ENCODE measurements at regions not wholly inside any gene's neighbourhood (a gene's known extent, or its start where the extent isn't known, plus 50 kb on each side); places are given as distances from the start of the nearest gene placed in this dataset.
"Not testable (repeated sequence)": the region's sequence is repeated elsewhere in the genome, so short reads cannot be mapped to it uniquely, and the experiment has no call there.

GRCh38 chr3:86887876-86888275, 103.1 kb downstream of the VGLL3 start:
- H3K4me3 Mint-ChIP-seq, result no peak overlapping the region
- H3K9me3 Mint-ChIP-seq, result peaks cover 6 to 13% of the 10 kb centered on the region in 2 donors
- DNase-seq (no peak), ATAC-seq (no peak)
- H3K4me1 Mint-ChIP-seq, result no peaks in the 10 kb centered on the region
- no peaks in the 10 kb centered on the region for H3K27me3 Mint-ChIP-seq
- no peak overlapping the region for H3K27ac Mint-ChIP-seq

- Mint-ChIP-seq H3K9me3 (peaks cover 6 to 12% of the 10 kb centered on the region in 2 donors), H3K4me3 (no peak overlapping the region), H3K27ac (no peak overlapping the region), H3K27me3 (no peaks in the 10 kb centered on the region), H3K4me1 (no peaks in the 10 kb centered on the region)
- ATAC-seq (no peak), DNase-seq (no peak)
These were observed 110.9 kb downstream of the VGLL3 start for GRCh38 chr3:86880066-86880465.

GRCh38 chr3:86876504-86877181, 114.3 kb downstream of the VGLL3 start:
- not testable (repeated sequence) for H3K27me3 Mint-ChIP-seq, DNase-seq, H3K27ac Mint-ChIP-seq, ATAC-seq, H3K4me3 Mint-ChIP-seq, H3K4me1 Mint-ChIP-seq
- peaks cover 13 to 15% of the 10 kb centered on the region in 2 donors for H3K9me3 Mint-ChIP-seq

- not testable (repeated sequence) for H3K27ac Mint-ChIP-seq, H3K4me3 Mint-ChIP-seq, ATAC-seq, DNase-seq, H3K4me1 Mint-ChIP-seq, H3K27me3 Mint-ChIP-seq
- peaks cover 15% of the 10 kb centered on the region in 2 donors for H3K9me3 Mint-ChIP-seq
These were observed 116.2 kb downstream of the VGLL3 start for GRCh38 chr3:86874790-86875189.

- no peak for ATAC-seq
- no peak overlapping the region for H3K27ac Mint-ChIP-seq
- H3K4me1 Mint-ChIP-seq, result no peaks in the 10 kb centered on the region
- no peak for DNase-seq
- H3K27me3 Mint-ChIP-seq, result no peaks in the 10 kb centered on the region
- no peak overlapping the region for H3K4me3 Mint-ChIP-seq
- peaks cover 11 to 16% of the 10 kb centered on the region in 2 donors for H3K9me3 Mint-ChIP-seq
These were observed 121.4 kb downstream of the VGLL3 start for GRCh38 chr3:86869566-86869965.

- ATAC-seq, result no peak
- H3K4me3 Mint-ChIP-seq, result no peak overlapping the region
- H3K4me1 Mint-ChIP-seq, result no peaks in the 10 kb centered on the region
- no peak overlapping the region for H3K27ac Mint-ChIP-seq
- no peaks in the 10 kb centered on the region for H3K27me3 Mint-ChIP-seq
- H3K9me3 Mint-ChIP-seq, result peaks cover 0 to 10% of the 10 kb centered on the region in 2 donors
- DNase-seq, result no peak
These were observed 123.0 kb downstream of the VGLL3 start for GRCh38 chr3:86867982-86868381.

GRCh38 chr3:86865506-86865905, 125.4 kb downstream of the VGLL3 start:
- H3K4me1 Mint-ChIP-seq, result no peaks in the 10 kb centered on the region
- no peak overlapping the region for H3K27ac Mint-ChIP-seq
- DNase-seq (no peak), ATAC-seq (no peak)
- no peak overlapping the region for H3K4me3 Mint-ChIP-seq
- no peaks in the 10 kb centered on the region for H3K27me3 Mint-ChIP-seq
- peaks cover 0 to 6% of the 10 kb centered on the region in 2 donors for H3K9me3 Mint-ChIP-seq

GRCh38 chr3:86856711-86857110, 134.2 kb downstream of the VGLL3 start:
- H3K4me1 Mint-ChIP-seq, result no peaks in the 10 kb centered on the region
- no peaks in the 10 kb centered on the region for H3K27me3 Mint-ChIP-seq
- DNase-seq (no peak), ATAC-seq (no peak)
- no peak overlapping the region for H3K27ac Mint-ChIP-seq
- no peak overlapping the region for H3K4me3 Mint-ChIP-seq
- H3K9me3 Mint-ChIP-seq, result no peaks in the 10 kb centered on the region

- no peaks in the 10 kb centered on the region for H3K4me1 Mint-ChIP-seq
- H3K4me3 Mint-ChIP-seq, result no peak overlapping the region
- no peak overlapping the region for H3K27ac Mint-ChIP-seq
- ATAC-seq, result no peak
- no peak for DNase-seq
- no peaks in the 10 kb centered on the region for H3K9me3 Mint-ChIP-seq
- no peaks in the 10 kb centered on the region for H3K27me3 Mint-ChIP-seq
These were observed 141.0 kb downstream of the VGLL3 start for GRCh38 chr3:86849991-86850390.

- DNase-seq (no peak), ATAC-seq (no peak)
- Mint-ChIP-seq H3K4me3 (no peak overlapping the region), H3K27ac (no peak overlapping the region), H3K9me3 (no peaks in the 10 kb centered on the region), H3K4me1 (no peaks in the 10 kb centered on the region), H3K27me3 (no peaks in the 10 kb centered on the region)
These were observed 145.2 kb downstream of the VGLL3 start for GRCh38 chr3:86845726-86846125.

GRCh38 chr3:86838927-86839326, 152.0 kb downstream of the VGLL3 start:
- DNase-seq (no peak), ATAC-seq (no peak)
- H3K27ac Mint-ChIP-seq, result no peak overlapping the region
- no peaks in the 10 kb centered on the region for H3K4me1 Mint-ChIP-seq
- no peaks in the 10 kb centered on the region for H3K27me3 Mint-ChIP-seq
- no peak overlapping the region for H3K4me3 Mint-ChIP-seq
- H3K9me3 Mint-ChIP-seq, result peaks cover 0 to 4% of the 10 kb centered on the region in 2 donors

GRCh38 chr3:86837871-86838270, 153.1 kb downstream of the VGLL3 start:
- Mint-ChIP-seq H3K4me3 (no peak overlapping the region), H3K4me1 (no peaks in the 10 kb centered on the region), H3K27ac (no peak overlapping the region), H3K9me3 (peaks cover 0 to 4% of the 10 kb centered on the region in 2 donors), H3K27me3 (no peaks in the 10 kb centered on the region)
- DNase-seq, result no peak
- ATAC-seq, result no peak

GRCh38 chr3:86830566-86830965, 160.4 kb downstream of the VGLL3 start:
- no peak for DNase-seq

GRCh38 chr3:86828751-86829150, 162.2 kb downstream of the VGLL3 start:
- Mint-ChIP-seq H3K27ac (no peak overlapping the region), H3K4me1 (no peaks in the 10 kb centered on the region), H3K27me3 (no peaks in the 10 kb centered on the region), H3K9me3 (peaks cover 8 to 16% of the 10 kb centered on the region in 2 donors), H3K4me3 (no peak overlapping the region)
- DNase-seq (no peak), ATAC-seq (no peak)

More at GRCh38 chr3:86830566-86830965, 160.4 kb downstream of the VGLL3 start:
- Mint-ChIP-seq H3K27ac (no peak overlapping the region), H3K4me3 (no peak overlapping the region), H3K9me3 (peaks cover 12 to 16% of the 10 kb centered on the region in 2 donors), H3K27me3 (no peaks in the 10 kb centered on the region), H3K4me1 (no peaks in the 10 kb centered on the region)
- no peak for ATAC-seq

- H3K4me3 Mint-ChIP-seq, H3K27me3 Mint-ChIP-seq, H3K27ac Mint-ChIP-seq, ATAC-seq, DNase-seq, H3K4me1 Mint-ChIP-seq: not testable (repeated sequence)
- H3K9me3 Mint-ChIP-seq, result peaks cover 8 to 16% of the 10 kb centered on the region in 2 donors
These were observed 163.4 kb downstream of the VGLL3 start for GRCh38 chr3:86827582-86827981.

- no peak for DNase-seq
- Mint-ChIP-seq H3K4me3 (no peak overlapping the region), H3K27me3 (no peaks in the 10 kb centered on the region), H3K27ac (no peak overlapping the region), H3K9me3 (peaks cover 8 to 16% of the 10 kb centered on the region in 2 donors), H3K4me1 (no peaks in the 10 kb centered on the region)
- ATAC-seq, result no peak
These were observed 164.7 kb downstream of the VGLL3 start for GRCh38 chr3:86826292-86826691.

- H3K9me3 Mint-ChIP-seq, result peaks cover 0 to 4% of the 10 kb centered on the region in 2 donors
- ATAC-seq, result no peak
- no peak overlapping the region for H3K27ac Mint-ChIP-seq
- H3K4me1 Mint-ChIP-seq, result no peaks in the 10 kb centered on the region
- no peaks in the 10 kb centered on the region for H3K27me3 Mint-ChIP-seq
- H3K4me3 Mint-ChIP-seq, result no peak overlapping the region
- no peak for DNase-seq
These were observed 175.1 kb downstream of the VGLL3 start for GRCh38 chr3:86815880-86816279.

All from stimulated activated naive CD8-positive, alpha-beta T cell treated with anti-CD3 and anti-CD28 coated beads, Interleukin-15, amount 100 ng/mL, for 72 hours (primary cell).